ENCODE measurements at regions not wholly inside any gene's neighbourhood (a gene's known extent, or its start where the extent isn't known, plus 50 kb on each side); places are given as distances from the start of the nearest gene placed in this dataset.

DNA sequence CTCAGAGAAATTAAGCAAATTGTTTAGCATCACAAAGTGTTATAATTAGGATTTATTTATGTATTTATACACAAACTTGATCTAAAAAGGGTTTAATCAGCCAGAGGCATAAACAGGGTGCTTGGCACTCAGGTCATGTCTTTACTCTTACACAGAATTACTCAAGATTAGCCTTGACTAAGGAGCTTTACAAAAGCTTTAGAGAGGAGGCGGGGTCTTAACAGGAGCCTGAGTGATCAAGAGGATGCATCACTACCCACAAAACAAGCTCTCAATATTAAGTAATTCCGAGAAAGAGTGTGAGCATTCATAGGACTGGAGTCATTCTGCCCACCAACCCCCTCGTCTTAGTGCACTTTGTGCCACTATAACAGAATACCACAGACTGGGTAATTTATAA, 103.0 kb downstream of the SPATA19 start:
- in situ Hi-C loops (cut with MboI; ENCODE audit: low sequenced_read_pairs, unreplicated experiment), result no loop called here
- no peak for TF ChIP-seq CTCF (IDR thresholded peaks at IDR 0.05; ENCODE audit: borderline replicate concordance, control extremely low read depth, extremely low read depth, insufficient read depth, missing control alignments)
- no peak for DNase-seq (ENCODE audit: low spot score)

GRCh38 chr11:133740963-133741362, 104.3 kb downstream of the SPATA19 start:
- no peak for DNase-seq (ENCODE audit: low spot score)
- in situ Hi-C loops (cut with MboI; ENCODE audit: low sequenced_read_pairs, unreplicated experiment), result no loop called here
- no peak for TF ChIP-seq CTCF (IDR thresholded peaks at IDR 0.05; ENCODE audit: borderline replicate concordance, control extremely low read depth, extremely low read depth, insufficient read depth, missing control alignments)

- in situ Hi-C loops (cut with MboI; ENCODE audit: low sequenced_read_pairs, unreplicated experiment), result no loop called here
- no peak for TF ChIP-seq CTCF (IDR thresholded peaks at IDR 0.05; ENCODE audit: borderline replicate concordance, control extremely low read depth, extremely low read depth, insufficient read depth, missing control alignments)
- DNase-seq (ENCODE audit: low spot score), result no peak
These were observed 105.8 kb downstream of the SPATA19 start for GRCh38 chr11:133739481-133739880.

DNA sequence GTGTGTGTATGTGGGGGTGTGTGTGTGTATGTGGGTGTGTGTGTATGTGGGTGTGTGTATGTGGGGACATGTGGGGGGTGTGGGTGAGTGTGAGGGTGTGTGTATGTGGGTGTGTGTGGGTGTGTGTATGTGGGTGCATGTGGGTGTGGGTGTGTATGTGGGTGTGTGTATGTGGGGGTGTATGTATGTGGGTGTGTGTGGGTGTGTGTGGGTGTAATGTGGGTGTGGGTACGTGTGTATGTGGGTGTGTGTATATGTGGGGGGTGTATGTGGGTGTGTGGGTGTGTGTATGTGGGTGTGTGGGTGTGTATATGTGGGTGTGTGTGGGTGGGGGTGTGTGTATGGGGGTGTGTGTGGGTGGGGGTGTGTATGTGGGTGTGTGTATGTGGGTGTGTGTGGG, 106.7 kb downstream of the SPATA19 start:
- in situ Hi-C loops (cut with MboI; ENCODE audit: low sequenced_read_pairs, unreplicated experiment), result no loop called here
- DNase-seq (ENCODE audit: low spot score), result no peak
- TF ChIP-seq CTCF (IDR thresholded peaks at IDR 0.05; ENCODE audit: borderline replicate concordance, control extremely low read depth, extremely low read depth, insufficient read depth, missing control alignments), result no peak

GRCh38 chr11:133733631-133734030, 111.7 kb downstream of the SPATA19 start:
- TF ChIP-seq CTCF (IDR thresholded peaks at IDR 0.05; ENCODE audit: borderline replicate concordance, control extremely low read depth, extremely low read depth, insufficient read depth, missing control alignments), result no peak
- in situ Hi-C loops (cut with MboI; ENCODE audit: low sequenced_read_pairs, unreplicated experiment), result no loop called here
- no peak for DNase-seq (ENCODE audit: low spot score)

DNA sequence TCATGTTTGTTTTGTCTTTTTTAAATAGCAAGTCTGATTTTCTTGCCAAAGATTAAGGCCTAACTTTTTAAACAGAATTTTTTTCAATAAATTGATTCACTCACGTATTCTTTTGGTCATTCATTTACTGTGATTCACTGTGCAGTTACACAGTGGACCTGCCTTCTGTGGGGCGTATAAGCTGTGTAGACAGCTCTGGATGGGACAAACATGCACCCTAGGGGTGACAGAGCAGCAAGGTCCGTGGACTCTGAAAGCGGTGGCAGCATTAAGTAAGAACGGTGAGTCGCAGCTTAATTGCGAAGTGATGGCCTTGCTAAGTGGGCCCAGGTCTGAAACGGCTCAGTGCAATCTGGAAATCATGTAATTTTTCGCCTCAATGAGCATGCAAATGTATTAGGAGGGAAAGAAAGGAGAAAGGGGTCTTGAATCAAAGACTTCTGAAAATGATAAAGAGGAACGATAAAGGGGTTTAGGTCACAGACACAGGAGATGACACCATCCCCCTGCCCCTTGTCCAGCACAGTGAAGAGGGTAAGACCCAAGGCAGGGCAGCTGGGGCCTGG, 113.1 kb downstream of the SPATA19 start:
- no peak for DNase-seq (ENCODE audit: low spot score)
- in situ Hi-C loops (cut with MboI; ENCODE audit: low sequenced_read_pairs, unreplicated experiment), result no loop called here
- TF ChIP-seq CTCF (IDR thresholded peaks at IDR 0.05; ENCODE audit: borderline replicate concordance, control extremely low read depth, extremely low read depth, insufficient read depth, missing control alignments), result no peak

- no peak for TF ChIP-seq CTCF (IDR thresholded peaks at IDR 0.05; ENCODE audit: borderline replicate concordance, control extremely low read depth, extremely low read depth, insufficient read depth, missing control alignments)
- in situ Hi-C loops (cut with MboI; ENCODE audit: low sequenced_read_pairs, unreplicated experiment), result no loop called here
These were observed 117.5 kb downstream of the SPATA19 start for GRCh38 chr11:133727774-133728173.

More at GRCh38 chr11:133727774-133728173, 117.5 kb downstream of the SPATA19 start:
- DNase-seq (ENCODE audit: low spot score), result no peak

All from GM13976 (cell line).